NB4 (cell line): ENCODE measurements at regions not wholly inside any gene's neighbourhood (a gene's known extent, or its start where the extent isn't known, plus 50 kb on each side); places are given as distances from the start of the nearest gene placed in this dataset.

Source experiments
- CTCF ChIP-seq: IDR thresholded peaks from one replicate; pipeline ENCODE4 v1.5.1; 2012; ENCODE audit warnings: low read depth, low read length
- MAX ChIP-seq: IDR thresholded peaks from 2 replicates; pipeline ENCODE4 v1.6.1; 2011; ENCODE audit warnings: low read depth, low read length
- POLR2A ChIP-seq: IDR thresholded peaks from 2 replicates; pipeline ENCODE4 v1.6.1; 2011; ENCODE audit warnings: mild to moderate bottlenecking; ENCODE audit not compliant: insufficient read length; ENCODE audit errors: extremely low read depth

- TF ChIP-seq CTCF (no peak), MAX (no peak), POLR2A (no peak)
Observed at GRCh38 chr15:35244227-35244626, 159.1 kb upstream of the NANOGP8 start.
